ENCODE measurements at regions not wholly inside any gene's neighbourhood (a gene's known extent, or its start where the extent isn't known, plus 50 kb on each side); places are given as distances from the start of the nearest gene placed in this dataset.

- no peak overlapping the region for H3K4me3 ChIP-seq (ENCODE audit: low read depth, low read length)
- H3K27ac ChIP-seq: no peak overlapping the region
- no peaks in the 10 kb centered on the region for H3K36me3 ChIP-seq (ENCODE audit: control insufficient read depth, insufficient read depth, low read length)
- no peaks in the 10 kb centered on the region for H3K79me2 ChIP-seq
- TF ChIP-seq CTCF (IDR thresholded peaks at IDR 0.05): no peak
- H3K9me3 ChIP-seq (ENCODE audit: control insufficient read depth, low read length): no peaks in the 10 kb centered on the region
- no peak overlapping the region for H3K4me2 ChIP-seq (ENCODE audit: low read length)
- no peaks in the 10 kb centered on the region for H3K27me3 ChIP-seq (ENCODE audit: control insufficient read depth, insufficient read depth, low read length)
- H2AFZ ChIP-seq: no peak overlapping the region
- no peaks in the 10 kb centered on the region for H3K4me1 ChIP-seq
- H3K9ac ChIP-seq: no peak overlapping the region
Measured at GRCh38 chr1:119191325-119191724, 50.9 kb upstream of the WARS2 start.

- Histone ChIP-seq H3K79me2 (no peaks in the 10 kb centered on the region), H3K4me3 (ENCODE audit: low read depth, low read length) (no peak overlapping the region)
- no peak for TF ChIP-seq CTCF (IDR thresholded peaks at IDR 0.05)
Measured at GRCh38 chr1:119204197-119204960, 63.9 kb upstream of the WARS2 start.

GRCh38 chr1:119204961-119205357 is 64.5 kb upstream of the WARS2 start:
- H3K79me2 ChIP-seq: no peaks in the 10 kb centered on the region
- H3K36me3 ChIP-seq (ENCODE audit: control insufficient read depth, insufficient read depth, low read length): no peaks in the 10 kb centered on the region
- H3K4me2 ChIP-seq (ENCODE audit: low read length): no peak overlapping the region
- H3K27ac ChIP-seq: no peak overlapping the region
- no peak overlapping the region for H2AFZ ChIP-seq
- no peaks in the 10 kb centered on the region for H3K9me3 ChIP-seq (ENCODE audit: control insufficient read depth, low read length)
- no peak overlapping the region for H3K4me3 ChIP-seq (ENCODE audit: low read depth, low read length)
- no peak for TF ChIP-seq CTCF (IDR thresholded peaks at IDR 0.05)
- H3K4me1 ChIP-seq: no peaks in the 10 kb centered on the region
- no peak overlapping the region for H3K9ac ChIP-seq
- no peaks in the 10 kb centered on the region for H3K27me3 ChIP-seq (ENCODE audit: control insufficient read depth, insufficient read depth, low read length)

More at GRCh38 chr1:119204197-119204960, 63.9 kb upstream of the WARS2 start:
- no peaks in the 10 kb centered on the region for H3K4me1 ChIP-seq
- H3K9ac ChIP-seq: no peak overlapping the region
- H3K36me3 ChIP-seq (ENCODE audit: control insufficient read depth, insufficient read depth, low read length): no peaks in the 10 kb centered on the region
- no peak overlapping the region for H2AFZ ChIP-seq
- H3K27ac ChIP-seq: no peak overlapping the region
- no peak overlapping the region for H3K4me2 ChIP-seq (ENCODE audit: low read length)
- H3K9me3 ChIP-seq (ENCODE audit: control insufficient read depth, low read length): no peaks in the 10 kb centered on the region
- no peaks in the 10 kb centered on the region for H3K27me3 ChIP-seq (ENCODE audit: control insufficient read depth, insufficient read depth, low read length)

GRCh38 chr1:119209061-119209460 is 68.6 kb upstream of the WARS2 start:
- no peak overlapping the region for H3K9ac ChIP-seq
- H3K79me2 ChIP-seq: no peaks in the 10 kb centered on the region
- no peaks in the 10 kb centered on the region for H3K9me3 ChIP-seq (ENCODE audit: control insufficient read depth, low read length)
- no peak overlapping the region for H3K4me2 ChIP-seq (ENCODE audit: low read length)
- no peak overlapping the region for H3K27ac ChIP-seq
- no peak for TF ChIP-seq CTCF (IDR thresholded peaks at IDR 0.05)
- no peak overlapping the region for H3K4me3 ChIP-seq (ENCODE audit: low read depth, low read length)
- H3K4me1 ChIP-seq: no peaks in the 10 kb centered on the region
- no peaks in the 10 kb centered on the region for H3K27me3 ChIP-seq (ENCODE audit: control insufficient read depth, insufficient read depth, low read length)
- no peak overlapping the region for H2AFZ ChIP-seq
- H3K36me3 ChIP-seq (ENCODE audit: control insufficient read depth, insufficient read depth, low read length): no peaks in the 10 kb centered on the region

All from parathyroid adenoma (tissue), 2 donors.